Pons (tissue), 1 donor: ENCODE measurements at regions not wholly inside any gene's neighbourhood (a gene's known extent, or its start where the extent isn't known, plus 50 kb on each side); places are given as distances from the start of the nearest gene placed in this dataset.
"Not testable (repeated sequence)": the region's sequence is repeated elsewhere in the genome, so short reads cannot be mapped to it uniquely, and the experiment has no call there.

Experiments
- DNase-seq: peaks from one replicate; pipeline ENCODE4 v3.0.0-alpha.2; 2016; ENCODE audit warnings: low spot score

- no peak for DNase-seq
Observed at GRCh38 chr2:59874971-59875755, 678.3 kb downstream of the BCL11A start.

GRCh38 chr2:59874361-59874760, 679.1 kb downstream of the BCL11A start:
- DNase-seq = no peak

GRCh38 chr2:59871830-59872229, 681.6 kb downstream of the BCL11A start:
- DNase-seq = no peak

GRCh38 chr2:59868981-59869380, 684.5 kb downstream of the BCL11A start:
- DNase-seq = no peak

- no peak for DNase-seq
Observed at GRCh38 chr2:59866436-59866835, 687.0 kb downstream of the BCL11A start.

- no peak for DNase-seq
Observed at GRCh38 chr2:59858540-59858939, 694.9 kb downstream of the BCL11A start.

GRCh38 chr2:59857109-59857508, 696.3 kb downstream of the BCL11A start:
- DNase-seq = no peak

- DNase-seq = no peak
Observed at GRCh38 chr2:59856391-59856790, 697.1 kb downstream of the BCL11A start.

GRCh38 chr2:59853032-59853431, 700.4 kb downstream of the BCL11A start:
- DNase-seq = no peak

- no peak for DNase-seq
Observed at GRCh38 chr2:59851836-59852475, 701.5 kb downstream of the BCL11A start.

GRCh38 chr2:59850554-59850953, 702.9 kb downstream of the BCL11A start:
- DNase-seq = no peak

- no peak for DNase-seq
Observed at GRCh38 chr2:59833941-59834340, 719.5 kb downstream of the BCL11A start.

GRCh38 chr2:59830601-59831000, 722.9 kb downstream of the BCL11A start:
- DNase-seq = no peak

- DNase-seq = no peak
Observed at GRCh38 chr2:59827677-59828076, 725.8 kb downstream of the BCL11A start.

GRCh38 chr2:59826177-59826576, 727.3 kb downstream of the BCL11A start:
- DNase-seq = no peak

GRCh38 chr2:59824314-59824713, 729.1 kb downstream of the BCL11A start:
- DNase-seq = no peak

GRCh38 chr2:59816075-59816474, 737.4 kb downstream of the BCL11A start:
- DNase-seq = no peak

- not testable (repeated sequence) for DNase-seq
Observed at GRCh38 chr2:59810283-59810682, 743.2 kb downstream of the BCL11A start.

- DNase-seq = no peak
Observed at GRCh38 chr2:59806486-59806885, 747.0 kb downstream of the BCL11A start.

GRCh38 chr2:59804732-59805131, 748.7 kb downstream of the BCL11A start:
- no peak for DNase-seq

- DNase-seq = no peak
Observed at GRCh38 chr2:59803586-59803985, 749.9 kb downstream of the BCL11A start.

- DNase-seq = no peak
Observed at GRCh38 chr2:59798687-59799232, 754.7 kb downstream of the BCL11A start.

- DNase-seq = no peak
Observed at GRCh38 chr2:59791004-59791618, 762.3 kb downstream of the BCL11A start.
